ENCODE measurements at regions not wholly inside any gene's neighbourhood (a gene's known extent, or its start where the extent isn't known, plus 50 kb on each side); places are given as distances from the start of the nearest gene placed in this dataset.

GRCh38 chr17:72406498-72406897 is 285.7 kb downstream of the SOX9 start:
- Histone ChIP-seq H3K27me3 (no peaks in the 10 kb centered on the region), H3K4me3 (no peak overlapping the region), H3K36me3 (no peaks in the 10 kb centered on the region), H3K27ac (no peak overlapping the region), H3K9me3 (no peaks in the 10 kb centered on the region), H3K4me1 (peaks cover 5% of the 10 kb centered on the region)
- intact Hi-C loops (cut with DNase I) = no loop called here
- no peak for ATAC-seq
- TF ChIP-seq CTCF (IDR thresholded peaks at IDR 0.05) = no peak
- no peak for DNase-seq

DNA sequence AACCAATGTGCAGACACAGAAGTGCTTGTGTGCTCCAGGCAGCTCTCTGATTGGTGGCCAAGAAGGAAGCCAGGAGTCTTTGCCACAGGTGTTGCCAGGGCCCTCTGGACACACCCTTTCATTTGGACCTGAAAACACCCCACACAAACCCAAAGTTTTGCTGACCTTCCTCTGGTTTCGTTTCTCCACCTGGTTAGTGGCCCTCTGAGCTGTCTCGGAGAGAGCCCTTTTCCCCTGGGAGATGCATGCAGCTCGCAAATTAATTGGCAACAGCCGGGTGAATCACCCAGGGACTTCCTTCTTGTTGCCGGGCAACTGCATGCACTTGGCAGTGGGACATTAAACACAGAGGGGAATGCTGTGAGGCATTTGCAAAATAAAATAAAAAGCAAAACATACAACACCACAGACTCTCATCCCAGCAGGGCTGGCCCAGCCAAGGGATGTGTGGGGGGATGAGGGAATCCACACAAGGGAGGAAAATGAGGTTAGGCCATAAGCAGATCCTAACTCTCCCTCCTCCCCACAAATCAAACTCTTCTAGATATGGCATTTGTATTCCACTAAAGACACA is 286.6 kb downstream of the SOX9 start:
- Histone ChIP-seq H3K27me3 (no peaks in the 10 kb centered on the region), H3K36me3 (no peaks in the 10 kb centered on the region), H3K27ac (no peak overlapping the region), H3K9me3 (no peaks in the 10 kb centered on the region), H3K4me1 (peaks cover 5% of the 10 kb centered on the region), H3K4me3 (no peak overlapping the region)
- TF ChIP-seq CTCF (IDR thresholded peaks at IDR 0.05) = no peak
- intact Hi-C loops (cut with DNase I) = no loop called here
- DNase-seq = no peak
- peak; percentile 52 for ATAC-seq

DNA sequence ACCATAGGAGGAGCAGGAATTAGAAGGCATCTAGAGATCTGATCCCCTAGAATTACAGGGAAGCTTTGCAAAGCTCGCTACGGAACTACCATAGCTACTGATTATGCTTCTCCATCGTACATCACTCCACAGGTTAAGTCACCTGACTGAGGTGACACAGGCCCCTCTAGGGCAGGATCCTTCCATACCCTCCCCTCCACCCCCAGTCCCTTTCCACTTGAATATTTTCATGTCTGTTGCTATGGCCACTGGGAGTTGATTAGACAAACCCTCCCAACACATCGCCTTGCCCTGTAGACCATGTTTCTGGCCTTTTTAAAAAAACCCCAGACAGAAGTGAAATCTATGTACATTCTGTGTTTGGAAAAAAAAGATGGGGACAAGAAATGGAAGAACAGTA is 287.1 kb downstream of the SOX9 start:
- no peaks in the 10 kb centered on the region for H3K36me3 ChIP-seq
- no peak overlapping the region for H3K4me3 ChIP-seq
- intact Hi-C loops (cut with DNase I) = no loop called here
- no peaks in the 10 kb centered on the region for H3K9me3 ChIP-seq
- peaks cover 5% of the 10 kb centered on the region for H3K4me1 ChIP-seq
- ATAC-seq (no peak), DNase-seq (no peak)
- no peak overlapping the region for H3K27ac ChIP-seq
- no peak for TF ChIP-seq CTCF (IDR thresholded peaks at IDR 0.05)
- no peaks in the 10 kb centered on the region for H3K27me3 ChIP-seq

GRCh38 chr17:72408641-72409040 is 287.8 kb downstream of the SOX9 start:
- no peak for DNase-seq
- intact Hi-C loops (cut with DNase I) = no loop called here
- no peak overlapping the region for H3K27ac ChIP-seq
- no peaks in the 10 kb centered on the region for H3K36me3 ChIP-seq
- peaks cover 5% of the 10 kb centered on the region for H3K4me1 ChIP-seq
- no peak for TF ChIP-seq CTCF (IDR thresholded peaks at IDR 0.05)
- H3K4me3 ChIP-seq = no peak overlapping the region
- no peak for ATAC-seq
- no peaks in the 10 kb centered on the region for H3K27me3 ChIP-seq
- no peaks in the 10 kb centered on the region for H3K9me3 ChIP-seq

GRCh38 chr17:72409405-72410002 is 288.7 kb downstream of the SOX9 start:
- no peak overlapping the region for H3K27ac ChIP-seq
- H3K4me3 ChIP-seq = no peak overlapping the region
- H3K27me3 ChIP-seq = no peaks in the 10 kb centered on the region
- ATAC-seq = no peak
- TF ChIP-seq CTCF (IDR thresholded peaks at IDR 0.05) = no peak
- peaks cover 5% of the 10 kb centered on the region for H3K4me1 ChIP-seq
- intact Hi-C loops (cut with DNase I) = no loop called here
- no peaks in the 10 kb centered on the region for H3K36me3 ChIP-seq
- DNase-seq = no peak
- H3K9me3 ChIP-seq = no peaks in the 10 kb centered on the region
